Astrocyte (in vitro differentiated cells and primary cell): ENCODE measurements at regions not wholly inside any gene's neighbourhood (a gene's known extent, or its start where the extent isn't known, plus 50 kb on each side); places are given as distances from the start of the nearest gene placed in this dataset.
A peak's percentile ranks its signal among the peaks of the same experiment; 100 is the strongest.

Source experiments
- DNase-seq: peaks from one replicate; pipeline ENCODE4 v3.0.0-alpha.2; 2010; ENCODE audit warnings: low read depth
- FAIRE-seq: peaks from 2 replicates; lab custom pipeline; 2011; peaks lifted over from hg19 to GRCh38; lab: Jason Lieb, UNC
- H2AFZ ChIP-seq: 2 replicates; pipeline ENCODE4 v1.6.0; 2012; ENCODE audit warnings: low read depth, low read length, inconsistent platforms
- H3K27ac ChIP-seq: 2 replicates; pipeline ENCODE4 v1.5.1; 2011; ENCODE audit warnings: low read depth, low read length, inconsistent platforms
- H3K27me3 ChIP-seq: 2 replicates; pipeline ENCODE4 v1.6.0; 2011; ENCODE audit warnings: low read length, inconsistent platforms; ENCODE audit not compliant: insufficient read depth
- H3K36me3 ChIP-seq: 2 replicates; pipeline ENCODE4 v1.5.1; 2011; ENCODE audit warnings: low read length, inconsistent platforms; ENCODE audit not compliant: insufficient read depth
- H3K4me1 ChIP-seq: 2 replicates; pipeline ENCODE4 v1.5.1; 2011; ENCODE audit warnings: low read length, inconsistent platforms; ENCODE audit not compliant: insufficient read depth
- H3K4me2 ChIP-seq: 2 replicates; pipeline ENCODE4 v1.6.0; 2012; ENCODE audit warnings: low read length, inconsistent platforms
- H3K4me3 ChIP-seq: 2 replicates; pipeline ENCODE4 v1.5.1; 2011; ENCODE audit warnings: low read depth, mild to moderate bottlenecking, low read length, inconsistent platforms; ENCODE audit not compliant: insufficient read depth
- H3K79me2 ChIP-seq: 2 replicates; pipeline ENCODE4 v1.6.0; 2012; ENCODE audit warnings: mild to moderate bottlenecking, low read length, inconsistent platforms; ENCODE audit not compliant: insufficient read depth
- H3K9ac ChIP-seq: 2 replicates; pipeline ENCODE4 v1.6.0; 2012; ENCODE audit warnings: mild to moderate bottlenecking, low read length, inconsistent platforms
- H3K9me3 ChIP-seq: 2 replicates; pipeline ENCODE4 v1.5.1; 2012; ENCODE audit warnings: low read depth, mild to moderate bottlenecking, low read length, inconsistent platforms; ENCODE audit not compliant: insufficient read depth
- H4K20me1 ChIP-seq: 2 replicates; pipeline ENCODE4 v1.6.0; 2012; ENCODE audit warnings: low read length, inconsistent platforms; ENCODE audit not compliant: insufficient read depth
- H3K27ac Mint-ChIP-seq: one replicate; pipeline ENCODE4 v1.8.0; 2021; ENCODE audit warnings: mild to moderate bottlenecking, mixed read lengths; ENCODE audit not compliant: unreplicated experiment
- H3K27me3 Mint-ChIP-seq: one replicate; pipeline ENCODE4 v1.8.0; 2021; ENCODE audit warnings: low read depth, mixed read lengths; ENCODE audit not compliant: unreplicated experiment
- H3K36me3 Mint-ChIP-seq: one replicate; pipeline ENCODE4 v1.8.0; 2021; ENCODE audit warnings: low read depth, mixed read lengths; ENCODE audit not compliant: unreplicated experiment
- H3K4me1 Mint-ChIP-seq: one replicate; pipeline ENCODE4 v1.8.0; 2021; ENCODE audit warnings: low read depth, mixed read lengths; ENCODE audit not compliant: unreplicated experiment
- H3K4me3 Mint-ChIP-seq: one replicate; pipeline ENCODE4 v1.8.0; 2021; ENCODE audit warnings: mild to moderate bottlenecking, moderate library complexity, mixed read lengths; ENCODE audit not compliant: unreplicated experiment
- H3K9me3 Mint-ChIP-seq: one replicate; pipeline ENCODE4 v1.8.0; 2021; ENCODE audit warnings: mild to moderate bottlenecking, mixed read lengths; ENCODE audit not compliant: unreplicated experiment
- CTCF ChIP-seq: IDR thresholded peaks from 2 replicates; pipeline ENCODE4 v1.5.1; 2011; ENCODE audit warnings: low read depth, mild to moderate bottlenecking, inconsistent platforms, low read length, moderate library complexity; ENCODE audit not compliant: insufficient read depth
- EZH2 ChIP-seq: IDR thresholded peaks from 2 replicates; pipeline ENCODE4 v1.6.1; 2012; ENCODE audit warnings: mild to moderate bottlenecking, low read length, inconsistent platforms; ENCODE audit not compliant: insufficient read depth

DNA sequence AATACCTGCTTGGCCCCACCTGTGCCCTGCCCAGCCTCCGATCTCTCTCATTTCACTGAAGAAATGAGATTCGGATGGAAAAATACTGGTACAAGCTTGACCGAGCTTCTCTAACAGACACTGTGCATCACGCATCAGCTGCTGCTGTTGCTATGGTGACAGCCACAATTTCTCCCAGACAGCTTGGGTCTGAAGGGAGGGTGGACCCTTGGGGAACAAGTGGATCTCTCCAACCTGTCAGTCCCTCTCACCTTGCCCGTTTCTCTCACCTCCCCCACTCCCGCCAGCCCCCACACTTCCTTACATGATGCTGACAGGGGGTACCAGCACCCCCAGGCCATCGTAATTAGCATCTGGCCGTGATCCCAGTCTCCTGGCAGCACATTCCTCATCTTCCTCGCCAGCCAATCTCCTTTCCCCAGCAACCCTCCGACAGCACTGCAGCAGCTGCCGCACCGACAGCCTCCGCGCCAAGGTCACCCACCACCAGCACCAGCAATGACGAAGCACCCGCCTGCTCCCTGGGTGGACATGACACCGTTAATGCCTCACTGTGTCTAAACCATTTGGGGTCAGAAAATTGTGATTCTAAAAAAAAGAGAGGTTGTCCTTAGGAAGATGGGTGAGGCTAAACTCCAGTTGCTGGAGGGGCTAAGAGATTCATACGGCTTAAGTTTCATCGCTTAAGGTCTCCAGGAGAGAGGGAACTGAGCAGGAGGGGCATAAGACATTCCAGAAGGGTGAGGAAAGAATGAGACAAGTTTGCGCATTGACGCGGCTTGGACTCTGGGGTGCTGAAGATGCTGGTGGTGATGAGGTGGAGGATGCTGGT, 58.6 kb upstream of the TNRC6A start:
- Histone ChIP-seq H3K4me2 (peak overlapping the region; percentile 83), H3K9me3 (no peaks in the 10 kb centered on the region), H3K36me3 (no peaks in the 10 kb centered on the region), H3K4me1 (peaks cover 30% of the 10 kb centered on the region), H3K79me2 (no peaks in the 10 kb centered on the region), H2AFZ (peak overlapping the region; percentile 68), H3K27ac (peak overlapping the region; percentile 87), H3K4me3 (peak overlapping the region; percentile 31), H3K27me3 (no peaks in the 10 kb centered on the region), H4K20me1 (no peaks in the 10 kb centered on the region), H3K9ac (peak overlapping the region; percentile 80)
- peak overlapping the region; percentile 67 for H3K4me3 Mint-ChIP-seq
- peaks cover 18% of the 10 kb centered on the region for H3K4me1 Mint-ChIP-seq
- H3K27me3 Mint-ChIP-seq, result no peaks in the 10 kb centered on the region
- DNase-seq, result peak; percentile 90
- peak; percentile 62 for FAIRE-seq
- no peaks in the 10 kb centered on the region for H3K36me3 Mint-ChIP-seq
- no peaks in the 10 kb centered on the region for H3K9me3 Mint-ChIP-seq
- no peak for TF ChIP-seq EZH2
- TF ChIP-seq CTCF, result no peak
- H3K27ac Mint-ChIP-seq, result peak overlapping the region; percentile 99

- Histone ChIP-seq H3K9ac (peak overlapping the region; percentile 80), H3K27ac (peak overlapping the region; percentile 87)
These were observed 57.9 kb upstream of the TNRC6A start for GRCh38 chr16:24671455-24671954.

More at GRCh38 chr16:24671455-24671954, 57.9 kb upstream of the TNRC6A start:
- H3K36me3 ChIP-seq, result no peaks in the 10 kb centered on the region
- FAIRE-seq (no peak), DNase-seq (no peak)
- H3K9me3 Mint-ChIP-seq, result no peaks in the 10 kb centered on the region
- peaks cover 18% of the 10 kb centered on the region for H3K4me1 Mint-ChIP-seq
- no peaks in the 10 kb centered on the region for H3K27me3 ChIP-seq
- H3K4me3 ChIP-seq, result no peak overlapping the region
- TF ChIP-seq EZH2 (no peak), CTCF (peak; percentile 10)
- peaks cover 30% of the 10 kb centered on the region for H3K4me1 ChIP-seq
- peak overlapping the region; percentile 68 for H2AFZ ChIP-seq
- H3K36me3 Mint-ChIP-seq, result no peaks in the 10 kb centered on the region
- no peaks in the 10 kb centered on the region for H4K20me1 ChIP-seq
- peak overlapping the region; percentile 83 for H3K4me2 ChIP-seq
- H3K27me3 Mint-ChIP-seq, result no peaks in the 10 kb centered on the region
- no peaks in the 10 kb centered on the region for H3K79me2 ChIP-seq
- no peak overlapping the region for H3K27ac Mint-ChIP-seq
- no peak overlapping the region for H3K4me3 Mint-ChIP-seq
- H3K9me3 ChIP-seq, result no peaks in the 10 kb centered on the region
